Mesendoderm (in vitro differentiated cells): ENCODE measurements at regions not wholly inside any gene's neighbourhood (a gene's known extent, or its start where the extent isn't known, plus 50 kb on each side); places are given as distances from the start of the nearest gene placed in this dataset.
A peak's percentile ranks its signal among the peaks of the same experiment; 100 is the strongest.

ENCODE experiments used
- DNase-seq: peaks from one replicate; pipeline ENCODE4 v3.0.0; 2013
- H2AK5ac ChIP-seq: 2 replicates; pipeline ENCODE4 v1.6.1; 2013; ENCODE audit warnings: low read length, inconsistent platforms
- H2BK120ac ChIP-seq: 2 replicates; pipeline ENCODE4 v1.6.1; 2013; ENCODE audit warnings: low read depth, mild to moderate bottlenecking, low read length, moderate library complexity, mixed read lengths
- H2BK15ac ChIP-seq: replicated peaks from 2 replicates; pipeline ENCODE4 v1.6.1; 2013; ENCODE audit warnings: low read depth, mild to moderate bottlenecking, moderate library complexity
- H2BK5ac ChIP-seq: 2 replicates; pipeline ENCODE4 v1.6.1; 2013; ENCODE audit warnings: low read length, inconsistent platforms
- H3K18ac ChIP-seq: 2 replicates; pipeline ENCODE4 v1.6.1; 2013; ENCODE audit warnings: mild to moderate bottlenecking, low read length, mixed read lengths
- H3K23ac ChIP-seq: one replicate; pipeline ENCODE4 v1.6.1; 2013; ENCODE audit warnings: low read length
- H3K27ac ChIP-seq: 2 replicates; pipeline ENCODE4 v1.5.1; 2013; ENCODE audit warnings: low read depth, mild to moderate bottlenecking, inconsistent platforms, low read length, moderate library complexity
- H3K27me3 ChIP-seq: 2 replicates; pipeline ENCODE4 v1.6.1; 2013; ENCODE audit warnings: low read length, control low read depth, mild to moderate bottlenecking, inconsistent platforms; ENCODE audit not compliant: insufficient read depth, poor library complexity
- H3K36me3 ChIP-seq: 2 replicates; pipeline ENCODE4 v1.6.1; 2013; ENCODE audit warnings: low read length, inconsistent platforms; ENCODE audit not compliant: control insufficient read depth, insufficient read depth
- H3K4ac ChIP-seq: one replicate; pipeline ENCODE4 v1.6.1; 2013; ENCODE audit warnings: low read depth, mild to moderate bottlenecking, low read length, moderate library complexity
- H3K4me1 ChIP-seq: 2 replicates; pipeline ENCODE4 v1.6.1; 2013; ENCODE audit warnings: low read depth, low read length, inconsistent platforms; ENCODE audit not compliant: control insufficient read depth
- H3K4me2 ChIP-seq: 2 replicates; pipeline ENCODE4 v1.6.1; 2013; ENCODE audit warnings: low read length
- H3K4me3 ChIP-seq: 2 replicates; pipeline ENCODE4 v1.5.1; 2013; ENCODE audit warnings: mild to moderate bottlenecking, low read length
- H3K56ac ChIP-seq: one replicate; pipeline ENCODE4 v1.6.1; 2013; ENCODE audit warnings: low read length
- H3K79me1 ChIP-seq: 2 replicates; pipeline ENCODE4 v1.6.1; 2013; ENCODE audit warnings: low read length, inconsistent platforms
- H3K79me2 ChIP-seq: 2 replicates; pipeline ENCODE4 v1.6.1; 2013; ENCODE audit warnings: mild to moderate bottlenecking, low read length; ENCODE audit not compliant: control insufficient read depth, insufficient read depth
- H3K9ac ChIP-seq: 2 replicates; pipeline ENCODE4 v1.6.1; 2013; ENCODE audit warnings: low read length, inconsistent platforms
- H4K5ac ChIP-seq: one replicate; pipeline ENCODE4 v1.6.1; 2013; ENCODE audit warnings: low read length
- H4K8ac ChIP-seq: one replicate; pipeline ENCODE4 v1.6.1; 2013; ENCODE audit warnings: low read depth, mild to moderate bottlenecking, control low read depth, low read length, moderate library complexity
- WGBS: extraction: QIAGEN DNeasy Blood & Tissue Kit; methylation state at CpG from one replicate; pipeline ENCODE4 v1.1.7; 2013; ENCODE audit warnings: low lambda C conversion rate, missing lambda C conversion rate; ENCODE audit not compliant: insufficient coverage; ENCODE audit errors: extremely low coverage; 5-methylcytosine and 5-hydroxymethylcytosine counted together

DNA sequence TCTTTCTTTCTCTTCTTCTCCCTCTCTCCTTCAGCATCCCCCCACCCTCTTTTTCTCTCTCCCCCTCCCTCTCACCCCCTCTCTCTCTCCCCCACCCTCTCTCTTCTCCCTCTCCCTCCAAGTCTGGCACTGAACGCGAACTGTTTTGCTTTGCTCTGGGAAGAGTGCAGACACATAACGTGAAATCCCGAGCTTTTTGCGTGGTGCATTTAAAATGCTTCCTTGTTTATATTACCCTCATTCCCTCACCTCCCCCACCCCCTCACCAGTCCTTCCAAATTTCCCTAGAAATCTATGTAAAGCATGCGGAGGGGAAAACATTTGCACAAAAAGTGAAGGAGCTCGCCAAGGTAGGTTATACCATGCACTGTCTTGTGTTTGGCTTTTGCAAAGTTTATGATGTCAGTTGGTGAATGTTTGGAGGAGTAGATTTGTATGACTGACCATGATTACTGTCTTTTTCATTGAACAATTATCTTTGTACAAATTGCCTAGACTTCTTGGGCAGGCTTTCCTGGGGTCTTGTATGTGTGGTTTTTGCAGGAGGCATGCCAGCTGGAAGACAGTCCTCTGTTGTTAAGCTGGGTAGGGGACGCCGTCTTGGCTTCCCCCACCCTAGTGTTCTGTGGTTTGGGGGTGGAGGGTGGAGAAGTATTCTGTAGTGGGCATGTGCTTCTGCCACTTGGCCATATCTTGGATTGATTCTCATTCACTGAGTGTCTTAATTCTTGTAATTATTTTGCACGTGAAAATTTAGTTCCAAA lies 123.7 kb upstream of the HSD17B12 start:
- H3K4me2 ChIP-seq, result peak overlapping the region; percentile 24
- H2AK5ac ChIP-seq, result no peak overlapping the region
- no peak overlapping the region for H3K18ac ChIP-seq
- no peak overlapping the region for H3K9ac ChIP-seq
- no peak overlapping the region for H4K5ac ChIP-seq
- no peak overlapping the region for H4K8ac ChIP-seq
- H3K4me3 ChIP-seq, result no peak overlapping the region
- no peaks in the 10 kb centered on the region for H3K36me3 ChIP-seq
- H2BK15ac ChIP-seq, result no peak overlapping the region
- H3K4me1 ChIP-seq, result peaks cover 6% of the 10 kb centered on the region
- H3K23ac ChIP-seq, result no peak overlapping the region
- H3K79me1 ChIP-seq, result no peaks in the 10 kb centered on the region
- no peak overlapping the region for H3K4ac ChIP-seq
- H3K79me2 ChIP-seq, result no peaks in the 10 kb centered on the region
- no peak for DNase-seq
- no peak overlapping the region for H2BK5ac ChIP-seq
- no peak overlapping the region for H3K27ac ChIP-seq
- H3K27me3 ChIP-seq, result peaks cover 8% of the 10 kb centered on the region
- WGBS, result no CpG with 5 or more reads among the region's 10 CpGs
- H3K56ac ChIP-seq, result no peak overlapping the region
- H2BK120ac ChIP-seq, result no peak overlapping the region

DNA sequence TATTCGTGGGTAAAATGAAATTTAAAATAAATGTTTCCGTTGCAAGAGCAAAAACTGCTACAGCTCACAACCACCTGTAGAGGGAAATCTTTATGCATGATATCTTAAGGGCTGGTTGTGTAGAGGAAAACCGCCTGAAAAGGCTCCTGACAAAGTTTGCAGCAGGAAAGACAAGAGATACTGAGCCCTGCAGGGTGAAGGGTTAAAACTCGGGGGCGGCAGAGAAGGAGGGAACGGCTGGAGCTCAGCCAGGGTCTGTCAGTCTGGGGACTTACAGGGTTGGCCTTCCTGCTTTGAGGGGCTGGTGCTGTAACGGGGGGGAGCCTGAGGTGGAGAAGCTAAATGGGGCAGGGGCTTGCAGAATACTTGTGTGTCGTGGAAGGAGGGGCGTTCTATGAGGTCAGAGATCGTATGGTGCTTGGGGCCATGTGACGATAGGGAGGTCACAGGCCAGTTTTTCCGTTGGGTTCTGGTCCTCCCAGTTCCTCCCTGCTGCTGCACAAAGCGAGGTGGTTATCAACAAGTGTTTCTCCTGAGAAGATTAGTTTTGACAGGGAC lies 122.9 kb upstream of the HSD17B12 start:
- H3K79me2 ChIP-seq, result no peaks in the 10 kb centered on the region
- H3K18ac ChIP-seq, result no peak overlapping the region
- peak; percentile 68 for DNase-seq
- H3K36me3 ChIP-seq, result no peaks in the 10 kb centered on the region
- no peak overlapping the region for H3K9ac ChIP-seq
- no CpG with 5 or more reads among the region's 13 CpGs for WGBS
- peak overlapping the region; percentile 28 for H3K4me2 ChIP-seq
- H2AK5ac ChIP-seq, result no peak overlapping the region
- no peak overlapping the region for H3K27ac ChIP-seq
- no peak overlapping the region for H2BK15ac ChIP-seq
- no peak overlapping the region for H3K4me3 ChIP-seq
- H3K27me3 ChIP-seq, result peaks cover 8% of the 10 kb centered on the region
- no peak overlapping the region for H4K5ac ChIP-seq
- no peak overlapping the region for H3K23ac ChIP-seq
- H3K4ac ChIP-seq, result no peak overlapping the region
- H2BK5ac ChIP-seq, result no peak overlapping the region
- H4K8ac ChIP-seq, result no peak overlapping the region
- H2BK120ac ChIP-seq, result no peak overlapping the region
- peaks cover 6% of the 10 kb centered on the region for H3K4me1 ChIP-seq
- no peak overlapping the region for H3K56ac ChIP-seq
- no peaks in the 10 kb centered on the region for H3K79me1 ChIP-seq

GRCh38 chr11:43558146-43558545 lies 122.4 kb upstream of the HSD17B12 start:
- Histone ChIP-seq H2BK15ac (no peak overlapping the region), H3K79me2 (no peaks in the 10 kb centered on the region), H3K4me1 (peaks cover 6% of the 10 kb centered on the region), H2BK120ac (no peak overlapping the region), H4K5ac (no peak overlapping the region), H3K79me1 (no peaks in the 10 kb centered on the region), H3K27me3 (peaks cover 8% of the 10 kb centered on the region), H3K56ac (peak overlapping the region; percentile 49), H2BK5ac (no peak overlapping the region), H3K9ac (no peak overlapping the region), H3K4ac (no peak overlapping the region), H3K4me2 (peak overlapping the region; percentile 28), H3K4me3 (no peak overlapping the region), H3K23ac (no peak overlapping the region), H3K36me3 (no peaks in the 10 kb centered on the region), H3K27ac (no peak overlapping the region), H2AK5ac (no peak overlapping the region), H3K18ac (no peak overlapping the region), H4K8ac (no peak overlapping the region)
- no CpG with 5 or more reads among the region's 5 CpGs for WGBS
- no peak for DNase-seq

DNA sequence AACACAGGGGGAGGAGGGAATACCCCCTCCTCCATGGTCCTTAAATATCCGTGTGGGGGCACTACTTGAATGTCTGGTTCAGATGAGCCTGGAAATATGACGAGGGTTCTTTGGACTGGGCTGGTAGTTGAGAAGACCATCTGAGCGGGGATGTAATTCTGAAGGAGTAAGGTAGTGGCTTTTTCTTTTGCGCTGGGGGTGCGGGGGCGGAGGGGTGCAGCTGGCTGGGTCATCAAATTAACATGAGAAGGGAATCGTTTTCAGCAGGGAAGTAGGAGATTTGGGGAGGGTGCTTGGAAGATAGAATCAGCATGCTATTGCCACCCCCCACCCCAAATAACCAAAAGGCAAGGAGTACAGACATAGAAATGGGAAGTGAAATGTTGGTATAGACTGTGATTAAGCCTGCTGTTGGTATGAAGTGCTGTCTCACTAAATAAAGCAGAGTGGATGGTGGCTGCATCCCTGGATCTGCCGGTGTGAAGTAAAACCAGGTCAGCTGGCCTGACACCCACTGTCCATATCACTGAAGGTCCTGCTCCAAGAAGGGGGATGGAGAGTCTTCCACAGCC lies 121.9 kb upstream of the HSD17B12 start:
- Histone ChIP-seq H3K4me2 (no peak overlapping the region), H3K36me3 (no peaks in the 10 kb centered on the region), H3K27ac (no peak overlapping the region), H3K4me3 (no peak overlapping the region), H3K18ac (no peak overlapping the region), H2BK120ac (no peak overlapping the region), H3K79me1 (no peaks in the 10 kb centered on the region), H3K4ac (no peak overlapping the region), H3K27me3 (peaks cover 8% of the 10 kb centered on the region), H2BK5ac (no peak overlapping the region), H3K56ac (peak overlapping the region; percentile 49), H4K5ac (no peak overlapping the region), H4K8ac (no peak overlapping the region), H3K23ac (no peak overlapping the region), H3K79me2 (no peaks in the 10 kb centered on the region), H3K4me1 (peaks cover 6% of the 10 kb centered on the region), H2BK15ac (no peak overlapping the region), H3K9ac (no peak overlapping the region), H2AK5ac (no peak overlapping the region)
- no CpG with 5 or more reads among the region's 8 CpGs for WGBS
- no peak for DNase-seq

DNA sequence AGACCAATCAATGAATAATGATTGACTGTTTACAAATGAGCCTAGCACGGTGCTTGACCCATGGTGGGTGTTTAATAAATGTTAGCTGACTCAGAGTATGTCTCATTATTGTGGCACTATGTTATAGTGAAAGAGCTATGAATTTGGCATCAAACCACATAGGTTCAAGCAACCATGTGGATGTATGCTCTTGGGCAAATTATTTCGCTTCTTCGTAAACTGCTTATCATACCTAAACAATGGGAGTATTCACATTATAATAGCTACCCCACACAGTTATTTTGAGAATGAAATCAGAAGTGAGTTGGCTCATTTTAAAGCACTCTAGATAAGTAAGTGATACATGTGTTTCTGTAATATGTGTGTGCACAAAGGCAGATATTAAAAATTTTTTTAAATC lies 118.7 kb upstream of the HSD17B12 start:
- no peak overlapping the region for H2AK5ac ChIP-seq
- H3K4me2 ChIP-seq, result no peak overlapping the region
- peaks cover 7% of the 10 kb centered on the region for H3K27me3 ChIP-seq

More for the DNA sequence above, 118.7 kb upstream of the HSD17B12 start:
- Histone ChIP-seq H4K8ac (no peak overlapping the region), H3K23ac (no peak overlapping the region), H3K4me1 (peaks cover 6% of the 10 kb centered on the region), H2BK120ac (no peak overlapping the region), H3K56ac (no peak overlapping the region), H2BK15ac (no peak overlapping the region), H3K18ac (no peak overlapping the region), H3K36me3 (no peaks in the 10 kb centered on the region), H3K9ac (no peak overlapping the region), H3K79me1 (no peaks in the 10 kb centered on the region), H3K4ac (no peak overlapping the region), H3K4me3 (no peak overlapping the region), H3K27ac (no peak overlapping the region), H4K5ac (no peak overlapping the region), H2BK5ac (no peak overlapping the region), H3K79me2 (no peaks in the 10 kb centered on the region)
- DNase-seq, result no peak
- no CpG with 5 or more reads among the region's 3 CpGs for WGBS
